ENCODE measurements at regions not wholly inside any gene's neighbourhood (a gene's known extent, or its start where the extent isn't known, plus 50 kb on each side); places are given as distances from the start of the nearest gene placed in this dataset.

- Mint-ChIP-seq H3K4me1 (peaks cover 66% of the 10 kb centered on the region), H3K9me3 (peaks cover 20% of the 10 kb centered on the region), H3K36me3 (ENCODE audit: low read depth) (peaks cover 13% of the 10 kb centered on the region), H3K4me3 (no peak overlapping the region), H3K27ac (no peak overlapping the region), H3K27me3 (peaks cover 9% of the 10 kb centered on the region)
- ATAC-seq (no peak), DNase-seq (no peak)
Observed at GRCh38 chr7:106418526-106418925, 133.7 kb upstream of the NAMPT start.

- Mint-ChIP-seq H3K27ac (no peak overlapping the region), H3K9me3 (peaks cover 20% of the 10 kb centered on the region), H3K27me3 (peaks cover 11% of the 10 kb centered on the region), H3K4me3 (no peak overlapping the region), H3K4me1 (peaks cover 62% of the 10 kb centered on the region), H3K36me3 (ENCODE audit: low read depth) (peaks cover 13% of the 10 kb centered on the region)
- DNase-seq (no peak), ATAC-seq (no peak)
Observed at GRCh38 chr7:106418094-106418493, 133.3 kb upstream of the NAMPT start.

GRCh38 chr7:106417273-106417902 lies 132.6 kb upstream of the NAMPT start:
- H3K9me3 Mint-ChIP-seq = peaks cover 16% of the 10 kb centered on the region
- H3K27me3 Mint-ChIP-seq = peaks cover 13% of the 10 kb centered on the region
- DNase-seq (no peak), ATAC-seq (no peak)
- H3K4me1 Mint-ChIP-seq = peaks cover 55% of the 10 kb centered on the region
- H3K27ac Mint-ChIP-seq = no peak overlapping the region
- H3K36me3 Mint-ChIP-seq (ENCODE audit: low read depth) = peaks cover 9% of the 10 kb centered on the region
- H3K4me3 Mint-ChIP-seq = no peak overlapping the region

GRCh38 chr7:106416430-106416829 lies 131.6 kb upstream of the NAMPT start:
- Mint-ChIP-seq H3K27me3 (peaks cover 21% of the 10 kb centered on the region), H3K27ac (no peak overlapping the region), H3K4me1 (peaks cover 45% of the 10 kb centered on the region), H3K4me3 (no peak overlapping the region), H3K36me3 (ENCODE audit: low read depth) (peaks cover 9% of the 10 kb centered on the region), H3K9me3 (peaks cover 16% of the 10 kb centered on the region)
- no peak for ATAC-seq
- no peak for DNase-seq

GRCh38 chr7:106415433-106415832 lies 130.7 kb upstream of the NAMPT start:
- peaks cover 8% of the 10 kb centered on the region for H3K36me3 Mint-ChIP-seq (ENCODE audit: low read depth)
- H3K27me3 Mint-ChIP-seq = peaks cover 31% of the 10 kb centered on the region
- ATAC-seq (no peak), DNase-seq (no peak)
- H3K9me3 Mint-ChIP-seq = peaks cover 16% of the 10 kb centered on the region
- H3K4me3 Mint-ChIP-seq = no peak overlapping the region
- H3K4me1 Mint-ChIP-seq = peaks cover 40% of the 10 kb centered on the region
- no peak overlapping the region for H3K27ac Mint-ChIP-seq

- no peak overlapping the region for H3K4me3 Mint-ChIP-seq
- no peak overlapping the region for H3K27ac Mint-ChIP-seq
- DNase-seq (no peak), ATAC-seq (no peak)
- peaks cover 19% of the 10 kb centered on the region for H3K9me3 Mint-ChIP-seq
- H3K27me3 Mint-ChIP-seq = peaks cover 35% of the 10 kb centered on the region
- peaks cover 25% of the 10 kb centered on the region for H3K4me1 Mint-ChIP-seq
- peaks cover 8% of the 10 kb centered on the region for H3K36me3 Mint-ChIP-seq (ENCODE audit: low read depth)
Observed at GRCh38 chr7:106413446-106413845, 128.7 kb upstream of the NAMPT start.

- H3K4me3 Mint-ChIP-seq = peak overlapping the region; percentile 60
- peaks cover 31% of the 10 kb centered on the region for H3K27me3 Mint-ChIP-seq
- peak overlapping the region; percentile 90 for H3K27ac Mint-ChIP-seq
- DNase-seq = no peak
- peak; percentile 99 for ATAC-seq
- H3K4me1 Mint-ChIP-seq = peaks cover 43% of the 10 kb centered on the region
- peaks cover 16% of the 10 kb centered on the region for H3K9me3 Mint-ChIP-seq
- H3K36me3 Mint-ChIP-seq (ENCODE audit: low read depth) = peaks cover 17% of the 10 kb centered on the region
Observed at GRCh38 chr7:106405697-106406141, 120.9 kb upstream of the NAMPT start.

- Mint-ChIP-seq H3K4me1 (peaks cover 36% of the 10 kb centered on the region), H3K27ac (no peak overlapping the region), H3K9me3 (peaks cover 12% of the 10 kb centered on the region), H3K27me3 (peaks cover 37% of the 10 kb centered on the region), H3K36me3 (ENCODE audit: low read depth) (peaks cover 15% of the 10 kb centered on the region), H3K4me3 (no peak overlapping the region)
- ATAC-seq (no peak), DNase-seq (no peak)
Observed at GRCh38 chr7:106402898-106403297, 118.1 kb upstream of the NAMPT start.

GRCh38 chr7:106400923-106401322 lies 116.1 kb upstream of the NAMPT start:
- ATAC-seq (no peak), DNase-seq (no peak)
- Mint-ChIP-seq H3K27me3 (peaks cover 46% of the 10 kb centered on the region), H3K4me1 (peaks cover 25% of the 10 kb centered on the region), H3K9me3 (peaks cover 20% of the 10 kb centered on the region), H3K4me3 (no peak overlapping the region), H3K27ac (no peak overlapping the region), H3K36me3 (ENCODE audit: low read depth) (peaks cover 9% of the 10 kb centered on the region)

GRCh38 chr7:106398786-106399185 lies 114.0 kb upstream of the NAMPT start:
- Mint-ChIP-seq H3K27me3 (peaks cover 61% of the 10 kb centered on the region), H3K27ac (no peak overlapping the region), H3K9me3 (peaks cover 14% of the 10 kb centered on the region), H3K4me3 (no peak overlapping the region), H3K36me3 (ENCODE audit: low read depth) (peaks cover 8% of the 10 kb centered on the region), H3K4me1 (peaks cover 8% of the 10 kb centered on the region)
- ATAC-seq (no peak), DNase-seq (no peak)

GRCh38 chr7:106397994-106398393 lies 113.2 kb upstream of the NAMPT start:
- DNase-seq (no peak), ATAC-seq (no peak)
- Mint-ChIP-seq H3K4me1 (peaks cover 3% of the 10 kb centered on the region), H3K9me3 (peaks cover 8% of the 10 kb centered on the region), H3K4me3 (no peak overlapping the region), H3K36me3 (ENCODE audit: low read depth) (peaks cover 2% of the 10 kb centered on the region), H3K27me3 (peaks cover 59% of the 10 kb centered on the region), H3K27ac (no peak overlapping the region)

GRCh38 chr7:106394526-106394925 lies 109.7 kb upstream of the NAMPT start:
- H3K27me3 Mint-ChIP-seq = peaks cover 41% of the 10 kb centered on the region
- ATAC-seq (no peak), DNase-seq (no peak)
- H3K4me3 Mint-ChIP-seq = no peak overlapping the region
- peaks cover 3% of the 10 kb centered on the region for H3K4me1 Mint-ChIP-seq
- no peak overlapping the region for H3K27ac Mint-ChIP-seq
- H3K9me3 Mint-ChIP-seq = peaks cover 12% of the 10 kb centered on the region
- H3K36me3 Mint-ChIP-seq (ENCODE audit: low read depth) = peaks cover 2% of the 10 kb centered on the region

GRCh38 chr7:106393564-106394251 lies 108.9 kb upstream of the NAMPT start:
- ATAC-seq (no peak), DNase-seq (no peak)
- H3K27ac Mint-ChIP-seq = no peak overlapping the region
- peaks cover 33% of the 10 kb centered on the region for H3K27me3 Mint-ChIP-seq
- H3K36me3 Mint-ChIP-seq (ENCODE audit: low read depth) = peaks cover 2% of the 10 kb centered on the region
- H3K9me3 Mint-ChIP-seq = peaks cover 12% of the 10 kb centered on the region
- peaks cover 3% of the 10 kb centered on the region for H3K4me1 Mint-ChIP-seq
- no peak overlapping the region for H3K4me3 Mint-ChIP-seq

GRCh38 chr7:106392590-106392989 lies 107.8 kb upstream of the NAMPT start:
- Mint-ChIP-seq H3K9me3 (peaks cover 12% of the 10 kb centered on the region), H3K4me1 (peaks cover 3% of the 10 kb centered on the region), H3K27me3 (peaks cover 30% of the 10 kb centered on the region), H3K36me3 (ENCODE audit: low read depth) (peaks cover 2% of the 10 kb centered on the region), H3K4me3 (no peak overlapping the region), H3K27ac (no peak overlapping the region)
- peak; percentile 36 for ATAC-seq
- DNase-seq = no peak

- Mint-ChIP-seq H3K27me3 (peaks cover 30% of the 10 kb centered on the region), H3K4me3 (no peak overlapping the region), H3K4me1 (peaks cover 3% of the 10 kb centered on the region), H3K9me3 (peaks cover 12% of the 10 kb centered on the region), H3K27ac (no peak overlapping the region), H3K36me3 (ENCODE audit: low read depth) (peaks cover 2% of the 10 kb centered on the region)
- DNase-seq = no peak
- ATAC-seq = no peak
Observed at GRCh38 chr7:106392144-106392543, 107.4 kb upstream of the NAMPT start.
